ENCODE measurements at regions not wholly inside any gene's neighbourhood (a gene's known extent, or its start where the extent isn't known, plus 50 kb on each side); places are given as distances from the start of the nearest gene placed in this dataset.

DNA sequence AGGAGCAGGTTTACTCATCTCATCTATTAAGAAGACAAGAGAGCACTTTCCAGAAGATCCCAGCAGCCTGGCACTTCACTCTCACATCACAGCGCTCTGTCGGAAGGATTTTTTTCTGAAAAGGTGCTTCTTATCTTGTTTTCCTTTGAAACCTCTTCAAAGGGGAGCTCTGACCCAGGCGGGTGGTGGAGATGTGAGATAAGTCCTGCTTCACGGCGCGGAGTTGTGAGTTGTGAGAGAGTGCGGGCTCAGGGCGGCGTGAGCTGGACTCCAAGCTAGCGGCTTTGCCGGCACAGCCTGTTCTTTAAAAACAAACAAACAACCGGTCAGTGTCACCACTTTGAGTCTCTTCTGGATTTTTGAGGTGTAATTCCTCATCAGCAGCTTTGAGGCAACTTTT is 169.0 kb upstream of the ARGLU1 start:
- peak overlapping the region; percentile 36 for H3K4me3 Mint-ChIP-seq (ENCODE audit: unreplicated experiment)
- ChIA-PET POLR2A (no interaction called here), CTCF (no interaction called here)

GRCh38 chr13:106734198-106734597 is 166.3 kb upstream of the ARGLU1 start:
- DNase-seq, result no peak
- TF ChIP-seq CTCF (IDR thresholded peaks at IDR 0.05; ENCODE audit: insufficient read depth in 1 of 2, low read depth in 1 of 2, low read length in 1 of 2, severe bottlenecking in 1 of 2, unreplicated experiment in 1 of 2), result no peak
- Histone ChIP-seq H3K9me3 (peaks cover 4% of the 10 kb centered on the region; the same call in 1 of the 2 replicates), H3K27me3 (replicated peaks; ENCODE audit: control insufficient read depth, insufficient read depth, low read length) (no peaks in the 10 kb centered on the region), H3K36me3 (ENCODE audit: control insufficient read depth, insufficient read depth, low read length) (no peaks in the 10 kb centered on the region), H3K4me3 (ENCODE audit: low read depth, low read length) (no peak overlapping the region), H3K4me1 (no peaks in the 10 kb centered on the region)
- H3K4me1 Mint-ChIP-seq (ENCODE audit: low read depth, unreplicated experiment), result peaks cover 7% of the 10 kb centered on the region
- no peaks in the 10 kb centered on the region for H3K9me3 Mint-ChIP-seq (ENCODE audit: unreplicated experiment)
- no peak overlapping the region for H3K4me3 Mint-ChIP-seq (ENCODE audit: unreplicated experiment)
- ChIA-PET CTCF (no interaction called here), POLR2A (no interaction called here)
- H3K27ac Mint-ChIP-seq (ENCODE audit: unreplicated experiment), result no peak overlapping the region
- no peaks in the 10 kb centered on the region for H3K27me3 Mint-ChIP-seq (ENCODE audit: insufficient read depth, unreplicated experiment)
- intact Hi-C loops (cut with micrococcal nuclease; ENCODE audit: unreplicated experiment), result no loop called here
- no TSS peak for BruUV-seq (replicated peaks)
- H3K36me3 Mint-ChIP-seq (ENCODE audit: insufficient read depth, unreplicated experiment), result no peaks in the 10 kb centered on the region

More for the DNA sequence above, 169.0 kb upstream of the ARGLU1 start:
- intact Hi-C loops (cut with micrococcal nuclease; ENCODE audit: unreplicated experiment), result no loop called here
- Histone ChIP-seq H3K4me3 (ENCODE audit: low read depth, low read length) (no peak overlapping the region), H3K36me3 (ENCODE audit: control insufficient read depth, insufficient read depth, low read length) (no peaks in the 10 kb centered on the region), H3K27me3 (replicated peaks; ENCODE audit: control insufficient read depth, insufficient read depth, low read length) (no peaks in the 10 kb centered on the region), H3K9me3 (peaks cover 4% of the 10 kb centered on the region; the same call in 1 of the 2 replicates), H3K4me1 (no peaks in the 10 kb centered on the region)
- Mint-ChIP-seq H3K27ac (ENCODE audit: unreplicated experiment) (no peak overlapping the region), H3K36me3 (ENCODE audit: insufficient read depth, unreplicated experiment) (no peaks in the 10 kb centered on the region), H3K9me3 (ENCODE audit: unreplicated experiment) (no peaks in the 10 kb centered on the region), H3K4me1 (ENCODE audit: low read depth, unreplicated experiment) (peaks cover 13% of the 10 kb centered on the region), H3K27me3 (ENCODE audit: insufficient read depth, unreplicated experiment) (no peaks in the 10 kb centered on the region)
- no TSS peak for BruUV-seq (replicated peaks)
- peak in 1 of 2 experiments; percentile 21 for DNase-seq
- TF ChIP-seq CTCF (IDR thresholded peaks at IDR 0.05; ENCODE audit: insufficient read depth in 1 of 2, low read depth in 1 of 2, low read length in 1 of 2, severe bottlenecking in 1 of 2, unreplicated experiment in 1 of 2), result no peak

DNA sequence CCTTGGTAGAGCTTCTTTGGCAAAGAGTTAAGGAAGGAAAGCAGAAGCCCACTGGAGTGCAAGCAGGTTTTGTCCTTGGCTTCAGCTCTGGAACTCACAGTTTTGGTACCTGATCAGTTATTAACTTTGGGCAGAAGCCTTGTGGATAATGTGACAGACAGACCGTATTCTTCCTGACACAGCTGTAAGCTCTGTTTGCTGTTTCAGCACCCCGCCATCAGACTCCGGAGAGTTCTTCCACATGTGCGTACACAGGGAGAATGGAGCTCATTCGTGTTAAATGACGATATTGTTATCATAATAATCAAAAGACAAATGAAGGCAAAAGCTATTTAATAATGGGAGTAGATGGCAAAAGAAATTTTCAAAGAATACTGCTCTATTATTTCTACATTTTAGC is 155.1 kb upstream of the ARGLU1 start:
- H3K4me3 ChIP-seq (ENCODE audit: low read depth, low read length), result no peak overlapping the region
- H3K27me3 ChIP-seq (replicated peaks; ENCODE audit: control insufficient read depth, insufficient read depth, low read length), result no peaks in the 10 kb centered on the region
- POLR2A ChIA-PET, result no interaction called here
- intact Hi-C loops (cut with micrococcal nuclease; ENCODE audit: unreplicated experiment), result no loop called here
- no peak for DNase-seq
- no peaks in the 10 kb centered on the region for H3K36me3 Mint-ChIP-seq (ENCODE audit: insufficient read depth, unreplicated experiment)
- no TSS peak for BruUV-seq (replicated peaks)
- no peak overlapping the region for H3K4me3 Mint-ChIP-seq (ENCODE audit: unreplicated experiment)
- no peaks in the 10 kb centered on the region for H3K4me1 ChIP-seq
- H3K4me1 Mint-ChIP-seq (ENCODE audit: low read depth, unreplicated experiment), result no peaks in the 10 kb centered on the region
- CTCF ChIA-PET, result no interaction called here
- TF ChIP-seq CTCF (IDR thresholded peaks at IDR 0.05; ENCODE audit: insufficient read depth in 1 of 2, low read depth in 1 of 2, low read length in 1 of 2, severe bottlenecking in 1 of 2, unreplicated experiment in 1 of 2), result no peak
- no peak overlapping the region for H3K27ac Mint-ChIP-seq (ENCODE audit: unreplicated experiment)
- no peaks in the 10 kb centered on the region for H3K36me3 ChIP-seq (ENCODE audit: control insufficient read depth, insufficient read depth, low read length)
- H3K9me3 Mint-ChIP-seq (ENCODE audit: unreplicated experiment), result peaks cover 15% of the 10 kb centered on the region
- no peaks in the 10 kb centered on the region for H3K27me3 Mint-ChIP-seq (ENCODE audit: insufficient read depth, unreplicated experiment)
- H3K9me3 ChIP-seq, result peaks cover 10% of the 10 kb centered on the region; the same call in 1 of the 2 replicates
